Thyroid gland (tissue), 4 donors: ENCODE measurements at regions not wholly inside any gene's neighbourhood (a gene's known extent, or its start where the extent isn't known, plus 50 kb on each side); places are given as distances from the start of the nearest gene placed in this dataset.

Experiments
- POLR2A ChIP-seq, 2 donors: fragments of 450-650 bp; IDR thresholded peaks; one replicate each; pipeline ENCODE4 v1.6.1; 2017; ENCODE audit warnings: antibody characterized with exemption in 2 of 2, mild to moderate bottlenecking in 2 of 2, moderate library complexity in 1 of 2
- TF ChIP-seq, protein P1 (sequence below), 6 experiments: fragments of 200-600 bp in 3 of 6; fragments of 450-650 bp in 3 of 6; sonication (generic) in 3 of 6; IDR thresholded peaks; one replicate each; pipeline ENCODE4 v1.5.1; 2016 to 2019; ENCODE audit warnings: antibody characterized with exemption in 6 of 6, mild to moderate bottlenecking in 2 of 6, inconsistent platforms in 1 of 6, moderate library complexity in 1 of 6

DNA sequence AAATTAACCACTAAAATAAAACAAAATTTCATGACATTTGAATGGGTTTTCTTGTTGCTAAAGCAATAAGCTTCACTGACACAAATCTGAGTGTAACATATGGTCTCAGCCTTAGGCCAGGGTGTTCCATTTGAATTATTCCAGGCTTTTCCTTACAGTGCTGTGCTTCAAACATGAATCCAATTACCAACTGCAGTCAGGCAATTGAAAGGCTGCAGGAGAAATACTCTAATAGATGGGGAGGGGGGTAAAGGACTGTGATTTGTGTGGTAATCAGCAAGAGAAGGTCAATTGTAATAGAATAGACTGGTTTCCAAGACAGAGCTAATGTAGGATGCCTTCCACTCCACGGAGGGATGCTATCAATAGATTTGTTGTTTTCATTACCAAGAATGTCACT is 466.7 kb downstream of the C3orf38 start:
- TF ChIP-seq, protein P1, sequence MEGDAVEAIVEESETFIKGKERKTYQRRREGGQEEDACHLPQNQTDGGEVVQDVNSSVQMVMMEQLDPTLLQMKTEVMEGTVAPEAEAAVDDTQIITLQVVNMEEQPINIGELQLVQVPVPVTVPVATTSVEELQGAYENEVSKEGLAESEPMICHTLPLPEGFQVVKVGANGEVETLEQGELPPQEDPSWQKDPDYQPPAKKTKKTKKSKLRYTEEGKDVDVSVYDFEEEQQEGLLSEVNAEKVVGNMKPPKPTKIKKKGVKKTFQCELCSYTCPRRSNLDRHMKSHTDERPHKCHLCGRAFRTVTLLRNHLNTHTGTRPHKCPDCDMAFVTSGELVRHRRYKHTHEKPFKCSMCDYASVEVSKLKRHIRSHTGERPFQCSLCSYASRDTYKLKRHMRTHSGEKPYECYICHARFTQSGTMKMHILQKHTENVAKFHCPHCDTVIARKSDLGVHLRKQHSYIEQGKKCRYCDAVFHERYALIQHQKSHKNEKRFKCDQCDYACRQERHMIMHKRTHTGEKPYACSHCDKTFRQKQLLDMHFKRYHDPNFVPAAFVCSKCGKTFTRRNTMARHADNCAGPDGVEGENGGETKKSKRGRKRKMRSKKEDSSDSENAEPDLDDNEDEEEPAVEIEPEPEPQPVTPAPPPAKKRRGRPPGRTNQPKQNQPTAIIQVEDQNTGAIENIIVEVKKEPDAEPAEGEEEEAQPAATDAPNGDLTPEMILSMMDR (IDR thresholded peaks at IDR 0.05), result no peak
- no peak for TF ChIP-seq POLR2A (IDR thresholded peaks at IDR 0.05)
